Liver (tissue), 3 donors: ENCODE measurements at regions not wholly inside any gene's neighbourhood (a gene's known extent, or its start where the extent isn't known, plus 50 kb on each side); places are given as distances from the start of the nearest gene placed in this dataset.

Source experiments
- ATF3 ChIP-seq: IDR thresholded peaks from 2 replicates; pipeline ENCODE4 v1.6.1; 2016; ENCODE audit warnings: antibody characterized with exemption
- CTCF ChIP-seq: fragments of 150-350 bp; IDR thresholded peaks from 2 replicates; pipeline ENCODE4 v1.5.1; 2017; ENCODE audit warnings: improper control_type of control experiment, low read depth, low read length; ENCODE audit not compliant: missing input control
- GABPA ChIP-seq, 2 donors: IDR thresholded peaks in 1 of 2; conservative IDR thresholded peaks in 1 of 2; 2 replicates each; pipeline ENCODE4 v1.6.1; 2016; ENCODE audit warnings: antibody characterized with exemption in 2 of 2, mild to moderate bottlenecking in 1 of 2, moderate library complexity in 1 of 2
- MAX ChIP-seq: IDR thresholded peaks from 2 replicates; pipeline ENCODE4 v1.6.1; 2016; ENCODE audit warnings: antibody characterized with exemption
- REST ChIP-seq: IDR thresholded peaks from 2 replicates; pipeline ENCODE4 v1.6.1; 2016; ENCODE audit warnings: antibody characterized with exemption, mild to moderate bottlenecking
- RXRA ChIP-seq, 2 donors: IDR thresholded peaks; 2 replicates each; pipeline ENCODE4 v1.6.1; 2017 to 2018; ENCODE audit warnings: antibody characterized with exemption in 2 of 2, mild to moderate bottlenecking in 1 of 2
- ZBTB33 ChIP-seq: IDR thresholded peaks from 2 replicates; pipeline ENCODE4 v1.6.1; 2016; ENCODE audit warnings: antibody characterized with exemption
- donor health status: healthy.
- donor health status: healthy.

GRCh38 chr10:123471811-123472210 lies 194.3 kb upstream of the GPR26 start:
- TF ChIP-seq CTCF (no peak), ATF3 (no peak), MAX (no peak), RXRA (IDR thresholded peaks at IDR 0.05) (no peak), GABPA (IDR thresholded peaks at IDR 0.05 in 1 of 2, conservative IDR thresholded peaks at IDR 0.05 in 1 of 2) (no peak), REST (no peak), ZBTB33 (no peak)
